ENCODE measurements at regions not wholly inside any gene's neighbourhood (a gene's known extent, or its start where the extent isn't known, plus 50 kb on each side); places are given as distances from the start of the nearest gene placed in this dataset.

DNA sequence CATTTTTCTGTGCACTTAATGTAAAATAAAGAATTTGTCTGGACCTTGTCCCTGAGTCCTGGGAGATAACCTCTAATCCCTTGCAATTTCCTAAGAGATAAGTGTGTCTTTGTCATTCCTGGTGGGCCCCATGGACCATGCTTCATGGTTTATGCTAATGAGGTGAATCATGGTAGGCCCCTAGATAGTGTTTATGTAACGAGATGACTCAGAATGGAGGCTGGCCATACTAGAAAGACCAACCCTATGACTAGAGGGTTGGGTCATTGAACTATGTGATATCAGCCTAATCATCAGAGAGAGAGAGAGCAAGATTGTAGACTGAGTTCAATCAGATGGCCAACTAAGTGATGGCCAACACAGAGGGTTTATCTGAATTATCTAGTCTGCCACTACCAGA lies 64.2 kb upstream of the NHSL2 start:
- no peak overlapping the region for H2AFZ ChIP-seq (ENCODE audit: low read depth, low read length)
- no peaks in the 10 kb centered on the region for H3K36me3 ChIP-seq (ENCODE audit: control insufficient read depth in 2 of 2, extremely low read depth in 1 of 2, insufficient read depth in 2 of 2, low read length in 2 of 2)
- H3K27me3 ChIP-seq (ENCODE audit: control insufficient read depth in 2 of 2, insufficient read depth in 2 of 2, low read length in 2 of 2) = no peaks in the 10 kb centered on the region
- no peaks in the 10 kb centered on the region for H4K20me1 ChIP-seq (replicated peaks; ENCODE audit: control insufficient read depth, extremely low read depth, insufficient read depth, low read length)
- TF ChIP-seq, protein P1, sequence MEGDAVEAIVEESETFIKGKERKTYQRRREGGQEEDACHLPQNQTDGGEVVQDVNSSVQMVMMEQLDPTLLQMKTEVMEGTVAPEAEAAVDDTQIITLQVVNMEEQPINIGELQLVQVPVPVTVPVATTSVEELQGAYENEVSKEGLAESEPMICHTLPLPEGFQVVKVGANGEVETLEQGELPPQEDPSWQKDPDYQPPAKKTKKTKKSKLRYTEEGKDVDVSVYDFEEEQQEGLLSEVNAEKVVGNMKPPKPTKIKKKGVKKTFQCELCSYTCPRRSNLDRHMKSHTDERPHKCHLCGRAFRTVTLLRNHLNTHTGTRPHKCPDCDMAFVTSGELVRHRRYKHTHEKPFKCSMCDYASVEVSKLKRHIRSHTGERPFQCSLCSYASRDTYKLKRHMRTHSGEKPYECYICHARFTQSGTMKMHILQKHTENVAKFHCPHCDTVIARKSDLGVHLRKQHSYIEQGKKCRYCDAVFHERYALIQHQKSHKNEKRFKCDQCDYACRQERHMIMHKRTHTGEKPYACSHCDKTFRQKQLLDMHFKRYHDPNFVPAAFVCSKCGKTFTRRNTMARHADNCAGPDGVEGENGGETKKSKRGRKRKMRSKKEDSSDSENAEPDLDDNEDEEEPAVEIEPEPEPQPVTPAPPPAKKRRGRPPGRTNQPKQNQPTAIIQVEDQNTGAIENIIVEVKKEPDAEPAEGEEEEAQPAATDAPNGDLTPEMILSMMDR (IDR thresholded peaks at IDR 0.05; ENCODE audit: extremely low read depth in 1 of 2, insufficient read depth in 1 of 2, low read depth in 1 of 2, low read length in 2 of 2) = no peak
- TF ChIP-seq GATA2 (IDR thresholded peaks at IDR 0.05; ENCODE audit: insufficient read depth, insufficient read length, low read depth, low read length) (peak; percentile 59), FOS (IDR thresholded peaks at IDR 0.05; ENCODE audit: borderline replicate concordance, insufficient read depth, low read length) (peak; percentile 22)
- DNase-seq (ENCODE audit: low read depth, low spot score) (peak; percentile 2), FAIRE-seq (no peak)
- BruUV-seq (replicated peaks) = no TSS peak
- dilution Hi-C loops (cut with MboI; ENCODE audit: extremely low pct_ligation_motif_present, low sequenced_read_pairs) (no loop called here), intact Hi-C loops (cut with micrococcal nuclease) (no loop called here)
- ChIA-PET POLR2A (no interaction called here), CTCF (no interaction called here)
- H3K9me3 ChIP-seq (replicated peaks; ENCODE audit: control insufficient read depth, insufficient read depth, low read length) = no peaks in the 10 kb centered on the region
- H3K9ac ChIP-seq (replicated peaks; ENCODE audit: extremely low read depth, insufficient read depth, low read length) = no peak overlapping the region
- no peaks in the 10 kb centered on the region for H3K9me1 ChIP-seq (replicated peaks; ENCODE audit: control insufficient read depth, extremely low read depth, insufficient read depth, low read length)
- H3K4me2 ChIP-seq (ENCODE audit: insufficient read depth, low read length) = no peak overlapping the region
- no peaks in the 10 kb centered on the region for H3K79me2 ChIP-seq (ENCODE audit: control insufficient read depth, insufficient read depth, low read length)
- H3K27ac ChIP-seq (ENCODE audit: insufficient read depth, low read depth, low read length) = no peak overlapping the region
- no peaks in the 10 kb centered on the region for H3K4me1 ChIP-seq (ENCODE audit: control insufficient read depth, extremely low read depth, insufficient read depth, low read length)
- no peak overlapping the region for H3K4me3 ChIP-seq (replicated peaks in 1 of 3; ENCODE audit: insufficient read depth in 1 of 3, low read depth in 1 of 3, low read length in 3 of 3)

DNA sequence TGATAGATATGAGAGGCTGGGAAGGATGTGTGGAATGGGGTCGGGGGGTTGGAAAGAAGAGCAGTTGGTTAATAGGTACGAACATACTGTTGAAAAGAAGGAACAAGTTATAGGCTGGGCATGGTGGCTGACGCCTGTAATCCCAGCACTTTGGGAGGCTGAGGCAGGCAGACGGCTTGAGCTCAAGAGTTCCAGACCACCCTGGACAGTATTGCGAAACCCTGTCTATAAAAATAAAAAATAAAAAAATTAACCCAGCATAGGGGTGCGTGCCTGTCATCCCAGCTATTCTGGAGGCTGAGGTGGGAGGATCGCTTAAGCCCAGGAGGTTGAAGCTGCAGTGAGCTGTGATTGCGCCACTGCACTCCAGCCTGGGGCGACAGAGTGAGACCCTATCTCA lies 58.5 kb upstream of the NHSL2 start:
- H2AFZ ChIP-seq (ENCODE audit: low read depth, low read length) = no peak overlapping the region
- H3K4me1 ChIP-seq (ENCODE audit: control insufficient read depth, extremely low read depth, insufficient read depth, low read length) = no peaks in the 10 kb centered on the region
- no peak for DNase-seq (ENCODE audit: low read depth, low spot score)
- H3K9me1 ChIP-seq (replicated peaks; ENCODE audit: control insufficient read depth, extremely low read depth, insufficient read depth, low read length) = no peaks in the 10 kb centered on the region
- dilution Hi-C loops (cut with MboI; ENCODE audit: extremely low pct_ligation_motif_present, low sequenced_read_pairs) (no loop called here), intact Hi-C loops (cut with micrococcal nuclease) (no loop called here)
- H3K4me2 ChIP-seq (ENCODE audit: insufficient read depth, low read length) = no peak overlapping the region
- H3K36me3 ChIP-seq (ENCODE audit: control insufficient read depth in 2 of 2, extremely low read depth in 1 of 2, insufficient read depth in 2 of 2, low read length in 2 of 2) = no peaks in the 10 kb centered on the region
- H4K20me1 ChIP-seq (replicated peaks; ENCODE audit: control insufficient read depth, extremely low read depth, insufficient read depth, low read length) = no peaks in the 10 kb centered on the region
- no TSS peak for BruUV-seq (replicated peaks)
- H3K4me3 ChIP-seq (replicated peaks in 1 of 3; ENCODE audit: insufficient read depth in 1 of 3, low read depth in 1 of 3, low read length in 3 of 3) = no peak overlapping the region
- H3K27me3 ChIP-seq (ENCODE audit: control insufficient read depth in 2 of 2, insufficient read depth in 2 of 2, low read length in 2 of 2) = no peaks in the 10 kb centered on the region
- H3K9me3 ChIP-seq (replicated peaks; ENCODE audit: control insufficient read depth, insufficient read depth, low read length) = no peaks in the 10 kb centered on the region
- ChIA-PET POLR2A (no interaction called here), CTCF (no interaction called here)
- H3K27ac ChIP-seq (ENCODE audit: insufficient read depth, low read depth, low read length) = no peak overlapping the region
- H3K9ac ChIP-seq (replicated peaks; ENCODE audit: extremely low read depth, insufficient read depth, low read length) = no peak overlapping the region
- H3K79me2 ChIP-seq (ENCODE audit: control insufficient read depth, insufficient read depth, low read length) = no peaks in the 10 kb centered on the region
- TF ChIP-seq, protein P1 (IDR thresholded peaks at IDR 0.05; ENCODE audit: extremely low read depth in 1 of 2, insufficient read depth in 1 of 2, low read depth in 1 of 2, low read length in 2 of 2) = no peak
- TF ChIP-seq POLR2A (IDR thresholded peaks at IDR 0.05; ENCODE audit: low read depth, low read length) (no peak), GATA2 (IDR thresholded peaks at IDR 0.05; ENCODE audit: insufficient read depth, insufficient read length, low read depth, low read length) (no peak), JUN (IDR thresholded peaks at IDR 0.05; ENCODE audit: borderline replicate concordance, insufficient read depth, insufficient read length, low read depth) (no peak), EZH2 (IDR thresholded peaks at IDR 0.05; ENCODE audit: borderline replicate concordance, low read depth, low read length, severe bottlenecking) (no peak), MYC (IDR thresholded peaks at IDR 0.05; ENCODE audit: low read depth, low read length) (no peak), FOS (IDR thresholded peaks at IDR 0.05; ENCODE audit: borderline replicate concordance, insufficient read depth, low read length) (no peak), POLR2AphosphoS5 (IDR thresholded peaks at IDR 0.05; ENCODE audit: insufficient read depth, low read depth, low read length) (no peak)
- TF ChIP-seq, protein P2, sequence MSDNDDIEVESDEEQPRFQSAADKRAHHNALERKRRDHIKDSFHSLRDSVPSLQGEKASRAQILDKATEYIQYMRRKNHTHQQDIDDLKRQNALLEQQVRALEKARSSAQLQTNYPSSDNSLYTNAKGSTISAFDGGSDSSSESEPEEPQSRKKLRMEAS (IDR thresholded peaks at IDR 0.05; ENCODE audit: insufficient read depth, insufficient read length) = no peak
- FAIRE-seq = no peak
